H1 (cell line): ENCODE measurements at regions not wholly inside any gene's neighbourhood (a gene's known extent, or its start where the extent isn't known, plus 50 kb on each side); places are given as distances from the start of the nearest gene placed in this dataset.

ENCODE experiments used
- CTCF ChIA-PET: fragments of 300-600 bp; sonication (Branson Sonifier 250); formaldehyde crosslinking; loops from one replicate; lab custom pipeline; 2021; ENCODE audit not compliant: partially characterized antibody; lab: Charles Lee
- POLR2A ChIA-PET: fragments of 300-600 bp; sonication (Branson Sonifier 250); formaldehyde crosslinking; loops from one replicate; lab custom pipeline; 2021; ENCODE audit warnings: inconsistent platforms; ENCODE audit not compliant: partially characterized antibody; lab: Charles Lee
- DNase-seq, 2 experiments: peaks; one replicate each; pipeline versions ENCODE4 v3.0.0 to v3.0.0-alpha.2; 2010 to 2022; ENCODE audit warnings: low spot score in 2 of 2, low read depth in 1 of 2, mixed read lengths in 1 of 2
- FAIRE-seq: peaks from 2 replicates; lab custom pipeline; 2011; peaks lifted over from hg19 to GRCh38; lab: Jason Lieb, UNC
- H2AFZ ChIP-seq: 2 replicates; pipeline ENCODE4 v1.8.1; 2012; ENCODE audit warnings: low read length, inconsistent platforms
- H2AK5ac ChIP-seq: 2 replicates; pipeline ENCODE4 v1.6.1; 2013; ENCODE audit warnings: low read depth, low read length
- H2BK120ac ChIP-seq: replicated peaks from 2 replicates; pipeline ENCODE3; 2013; ENCODE audit warnings: low read depth, low read length, inconsistent platforms
- H2BK12ac ChIP-seq: 2 replicates; pipeline ENCODE4 v1.6.1; 2013; ENCODE audit warnings: low read depth, low read length
- H2BK15ac ChIP-seq: 2 replicates; pipeline ENCODE4 v1.6.1; 2013; ENCODE audit warnings: low read length
- H2BK20ac ChIP-seq: 2 replicates; pipeline ENCODE4 v1.6.1; 2013; ENCODE audit warnings: low read length
- H2BK5ac ChIP-seq: 2 replicates; pipeline ENCODE4 v1.6.1; 2013; ENCODE audit warnings: low read depth, low read length
- H3K14ac ChIP-seq: 2 replicates; pipeline ENCODE4 v1.6.1; 2013; ENCODE audit warnings: inconsistent platforms; ENCODE audit not compliant: insufficient read length
- H3K18ac ChIP-seq: 2 replicates; pipeline ENCODE4 v1.6.1; 2013; ENCODE audit warnings: low read length; ENCODE audit errors: extremely low read depth
- H3K23ac ChIP-seq: 2 replicates; pipeline ENCODE4 v1.6.1; 2013; ENCODE audit warnings: inconsistent platforms; ENCODE audit not compliant: insufficient read length
- H3K23me2 ChIP-seq: 2 replicates; pipeline ENCODE4 v1.6.1; 2013; ENCODE audit warnings: low read depth, low read length
- H3K27ac ChIP-seq: 2 replicates; pipeline ENCODE4 v1.6.1; 2011; ENCODE audit warnings: low read depth, low read length, inconsistent platforms
- H3K27me3 ChIP-seq, 4 experiments: replicated peaks in 1 of 4; 1 replicate in 1 of 4; 2 replicates in 3 of 4; pipeline versions ENCODE4 v1.6.1 to v1.8.1; 2011 to 2013; ENCODE audit warnings: low read length in 3 of 4, mild to moderate bottlenecking in 3 of 4, inconsistent platforms in 2 of 4, mixed read lengths in 2 of 4, moderate library complexity in 1 of 4; ENCODE audit not compliant: control insufficient read depth in 3 of 4, insufficient read depth in 3 of 4; ENCODE audit errors: extremely low read depth in 1 of 4
- H3K36me3 ChIP-seq, 4 experiments: 2 replicates each; pipeline versions ENCODE4 v1.6.1 to v1.8.1; 2011 to 2013; ENCODE audit warnings: mild to moderate bottlenecking in 4 of 4, low read length in 3 of 4, moderate library complexity in 2 of 4, control low read depth in 1 of 4, inconsistent platforms in 1 of 4; ENCODE audit not compliant: insufficient read depth in 4 of 4, control insufficient read depth in 2 of 4
- H3K4ac ChIP-seq: replicated peaks from 2 replicates; pipeline ENCODE3; 2013; ENCODE audit warnings: low read length, low read depth, mixed read lengths, inconsistent platforms; ENCODE audit not compliant: insufficient read length
- H3K4me1 ChIP-seq, 4 experiments: replicated peaks in 1 of 4; 1 replicate in 1 of 4; 2 replicates in 3 of 4; pipeline versions ENCODE4 v1.6.1 to v1.8.1; 2011 to 2013; ENCODE audit warnings: low read length in 3 of 4, inconsistent platforms in 2 of 4, mixed read lengths in 1 of 4; ENCODE audit not compliant: insufficient read depth in 4 of 4, control insufficient read depth in 3 of 4
- H3K4me2 ChIP-seq, 2 experiments: 2 replicates each; pipeline versions ENCODE4 v1.6.1 to v1.8.1; 2011 to 2013; ENCODE audit warnings: low read depth in 2 of 2, low read length in 2 of 2, control low read depth in 1 of 2, inconsistent platforms in 1 of 2, mild to moderate bottlenecking in 1 of 2; ENCODE audit not compliant: insufficient read depth in 1 of 2
- H3K4me3 ChIP-seq, 4 experiments: fragments of 200-600, 300-600 bp in 1 of 4; sonication (generic), shearing (Covaris generic), sonication (Bioruptor Twin) in 1 of 4; 2 replicates each; pipeline versions ENCODE4 v1.5.1 to v1.8.1; 2011 to 2016; ENCODE audit warnings: low read length in 4 of 4, low read depth in 3 of 4, control low read depth in 2 of 4, inconsistent platforms in 2 of 4, mild to moderate bottlenecking in 2 of 4, mixed read lengths in 1 of 4, moderate library complexity in 1 of 4; ENCODE audit not compliant: insufficient read depth in 2 of 4; ENCODE audit errors: extremely low read depth in 1 of 4
- H3K56ac ChIP-seq: replicated peaks from 2 replicates; pipeline ENCODE3; 2013; ENCODE audit warnings: low read depth, mild to moderate bottlenecking, mixed read lengths, low read length, inconsistent platforms; ENCODE audit not compliant: insufficient read length
- H3K79me1 ChIP-seq: 2 replicates; pipeline ENCODE4 v1.6.1; 2013; ENCODE audit warnings: low read depth, low read length, control low read depth
- H3K79me2 ChIP-seq, 2 experiments: 2 replicates each; pipeline versions ENCODE4 v1.6.1 to v1.8.1; 2012 to 2013; ENCODE audit warnings: low read length in 2 of 2, mild to moderate bottlenecking in 2 of 2, inconsistent platforms in 1 of 2; ENCODE audit not compliant: insufficient read depth in 2 of 2, control insufficient read depth in 1 of 2
- H3K9ac ChIP-seq, 4 experiments: replicated peaks in 1 of 4; 1 replicate in 1 of 4; 2 replicates in 3 of 4; pipeline versions ENCODE4 v1.6.1 to v1.8.1; 2011 to 2013; ENCODE audit warnings: low read depth in 3 of 4, low read length in 3 of 4, control low read depth in 2 of 4, mild to moderate bottlenecking in 2 of 4, moderate library complexity in 2 of 4, inconsistent platforms in 1 of 4; ENCODE audit errors: extremely low read depth in 1 of 4
- H3K9me3 ChIP-seq, 2 experiments: 2 replicates each; pipeline versions ENCODE4 v1.6.1 to v1.8.1; 2012 to 2013; ENCODE audit warnings: mild to moderate bottlenecking in 2 of 2, moderate library complexity in 2 of 2, control low read depth in 1 of 2, inconsistent platforms in 1 of 2, low read depth in 1 of 2, low read length in 1 of 2, mixed read lengths in 1 of 2; ENCODE audit not compliant: insufficient read depth in 2 of 2
- H4K20me1 ChIP-seq, 2 experiments: replicated peaks in 1 of 2; 2 replicates each; pipeline versions ENCODE3 to v1.8.1; 2011 to 2013; ENCODE audit warnings: inconsistent platforms in 2 of 2, low read length in 2 of 2, mild to moderate bottlenecking in 1 of 2; ENCODE audit not compliant: insufficient read depth in 2 of 2, control insufficient read depth in 1 of 2
- H4K5ac ChIP-seq: 2 replicates; pipeline ENCODE4 v1.6.1; 2013; ENCODE audit warnings: low read length, low read depth, mixed read lengths, inconsistent platforms; ENCODE audit not compliant: insufficient read length
- H4K8ac ChIP-seq: 2 replicates; pipeline ENCODE4 v1.8.0; 2013; ENCODE audit warnings: mild to moderate bottlenecking, moderate library complexity, low read length, inconsistent platforms; ENCODE audit not compliant: insufficient read depth; ENCODE audit errors: extremely low read depth
- H4K91ac ChIP-seq: replicated peaks from 2 replicates; pipeline ENCODE3; 2013; ENCODE audit warnings: low read length, mixed read lengths, inconsistent platforms; ENCODE audit not compliant: insufficient read length
- ASH2L ChIP-seq: fragments of 200-600, 300-600 bp; sonication (generic); IDR thresholded peaks from one replicate; pipeline ENCODE4 v1.7.1; 2017; ENCODE audit warnings: low read length
- CTBP2 ChIP-seq: IDR thresholded peaks from 2 replicates; pipeline ENCODE4 v1.7.0; 2011; ENCODE audit warnings: borderline replicate concordance, mild to moderate bottlenecking, moderate library complexity, mixed read lengths, low read length; ENCODE audit not compliant: insufficient read depth, insufficient read length
- SP2 ChIP-seq: IDR thresholded peaks from 2 replicates; pipeline ENCODE4 v1.6.1; 2012; ENCODE audit warnings: mild to moderate bottlenecking, low read length, inconsistent platforms
- TBP ChIP-seq: IDR thresholded peaks from 2 replicates; pipeline ENCODE4 v1.6.1; 2011; ENCODE audit warnings: low read depth, low read length, improper control_type of control experiment
- WGBS, 2 experiments: shearing (Covaris generic) in 1 of 2; methylation state at CpG; one replicate each; pipeline versions ENCODE4 v1.1.6 to v1.1.7; 2013 to 2015; ENCODE audit warnings: low lambda C conversion rate in 2 of 2, mixed read lengths in 2 of 2, inconsistent platforms in 1 of 2, low coverage in 1 of 2, missing lambda C conversion rate in 1 of 2; ENCODE audit not compliant: insufficient replicate concordance in 2 of 2, insufficient coverage in 1 of 2, insufficient read length in 1 of 2; ENCODE audit errors: extremely low coverage in 1 of 2, missing lambda C conversion rate in 1 of 2; 5-methylcytosine and 5-hydroxymethylcytosine counted together

DNA sequence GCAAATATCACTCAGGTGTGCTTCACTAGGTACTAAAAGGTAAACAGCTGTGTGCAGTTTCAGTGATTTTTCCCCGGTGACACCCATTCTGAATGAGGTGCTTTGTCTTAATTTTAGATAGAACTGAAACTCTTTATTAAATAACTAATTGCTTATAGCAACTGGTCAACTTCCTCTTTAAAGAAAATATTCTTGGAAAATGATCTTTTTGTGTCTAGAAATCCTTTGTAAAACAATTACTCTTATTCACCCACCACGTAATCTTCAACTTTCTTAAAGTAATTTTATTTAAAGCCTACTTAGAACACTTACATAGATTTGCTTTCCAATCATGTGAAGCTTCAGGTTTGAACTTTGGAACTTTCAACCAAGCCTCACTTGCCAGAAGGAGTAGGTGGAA lies 57.9 kb upstream of the RMDN2 start:
- H3K4me2 ChIP-seq, result no peak overlapping the region
- no peak overlapping the region for H3K9ac ChIP-seq
- no peak overlapping the region for H2AFZ ChIP-seq
- no peak overlapping the region for H3K23ac ChIP-seq
- no peak overlapping the region for H3K27ac ChIP-seq
- CTCF ChIA-PET, result interaction anchor here (2.0 to 5.1 kb wide), 2 partner anchors 9 to 470 kb away, joined by 5 to 34 read pairs; no protein-coding TSS in a partner anchor
- no peak for FAIRE-seq
- H3K79me1 ChIP-seq, result no peaks in the 10 kb centered on the region
- H2BK15ac ChIP-seq, result no peak overlapping the region
- H3K79me2 ChIP-seq, result no peaks in the 10 kb centered on the region
- H3K18ac ChIP-seq, result no peak overlapping the region
- H3K14ac ChIP-seq, result no peak overlapping the region
- H2BK20ac ChIP-seq, result no peak overlapping the region
- POLR2A ChIA-PET, result no interaction called here
- no peaks in the 10 kb centered on the region for H3K36me3 ChIP-seq
- no peak overlapping the region for H2BK5ac ChIP-seq
- WGBS, 2 experiments, result 95 to 100% methylated on average over 1 to 2 of the region's 2 CpGs
- no peak overlapping the region for H2BK120ac ChIP-seq
- no peaks in the 10 kb centered on the region; a peak in 1 of 7 replicates for H3K27me3 ChIP-seq
- no peak overlapping the region for H4K5ac ChIP-seq
- TF ChIP-seq CTBP2 (no peak), TBP (no peak), ASH2L (no peak), SP2 (no peak)
- TF ChIP-seq, all 59 proteins: peak for 0
- Histone ChIP-seq H4K20me1 (no peaks in the 10 kb centered on the region), H3K56ac (no peak overlapping the region), H3K4me1 (peaks cover 0 to 2% (median 0%) of the 10 kb centered on the region in 4 experiments; a peak in 1 of 7 replicates), H4K91ac (no peak overlapping the region), H3K4ac (no peak overlapping the region), H3K23me2 (no peaks in the 10 kb centered on the region), H3K9me3 (no peaks in the 10 kb centered on the region), H4K8ac (no peak overlapping the region), H2BK12ac (no peak overlapping the region), H3K4me3 (no peak overlapping the region), H2AK5ac (no peak overlapping the region)
- DNase-seq, result no peak
